HG02759 (cell line): ENCODE measurements at regions not wholly inside any gene's neighbourhood (a gene's known extent, or its start where the extent isn't known, plus 50 kb on each side); places are given as distances from the start of the nearest gene placed in this dataset.

Experiments
- ATAC-seq: cut with Tn5 transposase; IDR thresholded peaks from one replicate; pipeline ENCODE4 v1.9.1; 2021; ENCODE audit warnings: mild to moderate bottlenecking, moderate library complexity; ENCODE audit not compliant: unreplicated experiment

- no peak for ATAC-seq
These were observed 81.0 kb upstream of the CACUL1 start for GRCh38 chr10:118835682-118836326.

GRCh38 chr10:118838364-118838763, 83.6 kb upstream of the CACUL1 start:
- ATAC-seq = no peak

DNA sequence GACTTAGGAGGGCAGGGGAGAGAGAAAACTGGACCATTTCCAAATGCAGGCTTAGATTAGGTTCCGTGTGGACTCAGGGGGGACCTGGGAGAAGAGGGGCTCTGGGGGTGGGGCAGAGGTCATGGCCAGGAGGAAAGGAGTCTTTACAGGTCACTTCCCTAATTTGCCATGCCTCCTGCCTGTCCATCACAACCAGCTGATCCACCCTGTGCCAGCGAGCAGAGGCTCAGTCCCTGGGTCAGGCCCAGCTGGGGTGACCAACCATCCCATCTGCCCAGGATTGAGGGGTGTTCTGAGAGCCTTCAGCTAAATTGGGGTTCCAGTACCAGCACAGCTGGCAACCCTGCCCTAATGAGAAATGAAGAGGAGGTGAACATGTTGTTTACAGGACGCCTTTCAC, 84.6 kb upstream of the CACUL1 start:
- no peak for ATAC-seq

DNA sequence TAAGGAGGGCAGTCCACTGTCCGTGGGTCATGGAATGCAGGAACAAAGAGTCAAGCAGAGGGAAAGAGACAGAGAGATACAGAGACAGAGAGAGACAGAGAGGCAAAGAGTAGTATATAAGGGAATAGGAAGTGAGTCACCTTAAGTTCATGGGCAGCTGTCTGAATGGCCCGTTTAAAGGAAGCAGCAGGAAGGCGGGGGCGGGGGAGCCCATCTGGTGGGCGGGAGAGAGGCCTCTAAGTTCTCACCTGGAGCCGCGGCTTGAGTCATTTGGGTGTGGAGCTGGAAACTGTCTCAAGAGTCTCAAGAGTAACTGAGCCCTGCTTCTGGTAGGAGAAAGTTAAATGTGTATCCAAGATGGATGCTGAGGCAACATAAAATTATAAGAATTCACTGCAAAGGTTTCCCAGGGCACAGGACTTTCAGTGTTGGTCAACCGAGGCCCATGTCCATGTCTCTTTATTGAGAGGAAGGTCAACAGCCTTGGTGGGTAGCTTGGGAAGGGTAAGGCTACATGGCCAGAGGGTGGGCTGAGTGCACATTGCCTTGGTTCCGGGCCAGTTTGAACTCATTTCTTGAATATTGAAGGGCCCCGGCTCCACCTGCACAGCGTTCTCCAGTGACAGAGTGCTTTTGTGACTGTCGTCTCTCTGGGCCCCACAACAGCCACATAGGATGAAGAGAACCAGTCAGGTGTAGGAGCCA, 85.5 kb upstream of the CACUL1 start:
- no peak for ATAC-seq

DNA sequence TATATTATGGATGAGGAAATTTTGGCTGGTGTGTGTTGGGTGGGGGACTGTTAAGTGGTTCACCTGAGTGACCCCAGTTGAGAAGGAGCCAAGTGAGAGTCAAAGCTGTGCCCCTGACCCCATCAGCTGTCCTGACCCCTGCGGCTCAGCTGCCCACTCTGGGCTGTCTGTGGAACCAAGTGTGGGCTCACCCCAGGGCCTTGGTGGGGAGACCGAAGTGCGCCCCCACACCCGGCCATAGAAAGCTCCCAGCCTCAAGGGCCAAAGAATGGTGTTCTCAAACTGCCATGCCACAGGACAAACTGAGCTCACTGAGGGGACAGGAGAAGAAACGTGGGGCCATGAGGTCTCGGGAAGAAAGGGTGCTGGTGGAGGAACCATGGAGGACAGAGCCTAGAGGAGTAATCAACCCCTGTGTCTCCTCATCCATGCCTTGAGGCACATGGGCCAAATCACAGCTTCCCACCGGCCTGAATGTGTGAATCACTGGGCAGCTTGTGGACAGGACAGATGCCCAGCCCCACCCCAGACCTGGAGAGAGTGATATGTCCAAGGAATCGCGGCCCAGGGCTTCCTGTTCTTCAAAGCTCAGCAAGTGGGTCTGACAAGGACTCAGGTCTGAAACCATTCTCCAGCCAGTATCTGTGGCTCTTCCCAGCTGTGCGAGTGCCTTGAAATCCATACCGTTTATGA, 86.2 kb upstream of the CACUL1 start:
- ATAC-seq = no peak

DNA sequence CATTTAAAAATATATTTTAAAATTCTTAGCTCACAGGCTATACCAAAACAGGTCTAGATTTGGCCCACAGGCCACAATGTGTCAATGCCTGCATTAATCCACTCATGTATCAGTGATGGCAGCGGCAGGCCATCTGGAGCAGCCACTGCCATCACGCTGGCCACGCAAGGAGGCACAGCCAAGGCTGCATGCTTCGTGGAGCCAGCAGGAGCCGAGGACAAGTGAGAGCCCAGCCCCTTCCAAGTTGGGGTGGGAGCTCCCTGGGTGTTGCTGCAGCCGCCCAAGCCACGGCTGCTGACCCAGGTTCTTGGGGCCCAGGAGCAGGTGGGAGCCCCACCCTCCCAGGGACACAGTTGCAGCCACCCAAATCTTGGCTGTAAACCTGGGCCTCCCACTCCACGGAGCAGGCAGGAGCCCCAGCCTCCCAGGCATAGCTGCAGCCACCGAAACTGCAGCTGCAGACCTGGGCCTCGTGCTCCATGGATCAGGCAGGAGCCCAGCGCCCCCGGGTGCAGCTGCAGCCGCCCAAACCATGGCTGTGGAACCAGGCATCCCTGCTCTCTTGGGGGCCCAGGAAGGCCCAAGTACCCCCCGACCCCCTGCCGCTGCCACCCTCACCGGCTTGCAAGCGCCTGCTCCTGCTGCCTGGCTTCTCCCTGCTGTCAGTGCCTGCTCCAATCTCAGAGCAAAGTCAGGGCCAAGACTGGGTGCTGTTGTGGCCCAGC, 87.3 kb upstream of the CACUL1 start:
- ATAC-seq = no peak

DNA sequence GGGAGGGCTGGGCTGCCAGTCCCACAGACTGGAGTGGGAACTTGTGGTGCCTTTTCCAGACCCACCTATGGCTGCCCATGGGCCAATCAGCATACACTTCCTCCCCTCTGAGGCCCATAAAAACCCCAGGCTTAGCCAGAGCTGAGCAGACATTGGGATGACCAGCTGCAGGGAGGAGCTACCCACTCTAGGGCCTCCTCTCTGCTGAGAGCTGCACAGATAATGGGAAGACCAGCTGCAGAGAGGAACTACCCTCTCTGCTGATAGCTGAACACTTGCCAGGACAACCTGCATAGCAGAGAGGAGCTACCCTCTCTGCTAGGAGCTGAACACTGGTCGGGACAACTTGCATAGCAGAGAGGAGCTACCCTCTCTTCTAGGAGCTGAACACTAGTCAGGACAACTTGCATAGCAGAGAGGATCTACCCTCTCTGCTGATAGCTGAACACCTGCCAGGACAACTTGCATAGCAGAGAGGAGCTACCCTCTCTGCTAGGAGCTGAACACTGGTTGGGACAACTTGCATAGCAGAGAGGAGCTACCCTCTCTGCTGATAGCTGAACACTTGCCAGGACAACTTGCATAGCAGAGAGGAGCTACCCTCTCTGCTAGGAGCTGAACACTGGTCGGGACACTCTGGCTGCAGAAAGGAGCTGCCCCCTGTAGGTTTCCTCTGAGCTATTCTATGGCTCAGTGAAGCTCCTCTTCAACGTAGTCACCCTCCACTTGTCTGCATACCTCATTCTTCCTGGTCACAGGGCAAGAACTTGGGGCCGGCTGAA, 88.3 kb upstream of the CACUL1 start:
- ATAC-seq = no peak

GRCh38 chr10:118843647-118844265, 89.0 kb upstream of the CACUL1 start:
- no peak for ATAC-seq

DNA sequence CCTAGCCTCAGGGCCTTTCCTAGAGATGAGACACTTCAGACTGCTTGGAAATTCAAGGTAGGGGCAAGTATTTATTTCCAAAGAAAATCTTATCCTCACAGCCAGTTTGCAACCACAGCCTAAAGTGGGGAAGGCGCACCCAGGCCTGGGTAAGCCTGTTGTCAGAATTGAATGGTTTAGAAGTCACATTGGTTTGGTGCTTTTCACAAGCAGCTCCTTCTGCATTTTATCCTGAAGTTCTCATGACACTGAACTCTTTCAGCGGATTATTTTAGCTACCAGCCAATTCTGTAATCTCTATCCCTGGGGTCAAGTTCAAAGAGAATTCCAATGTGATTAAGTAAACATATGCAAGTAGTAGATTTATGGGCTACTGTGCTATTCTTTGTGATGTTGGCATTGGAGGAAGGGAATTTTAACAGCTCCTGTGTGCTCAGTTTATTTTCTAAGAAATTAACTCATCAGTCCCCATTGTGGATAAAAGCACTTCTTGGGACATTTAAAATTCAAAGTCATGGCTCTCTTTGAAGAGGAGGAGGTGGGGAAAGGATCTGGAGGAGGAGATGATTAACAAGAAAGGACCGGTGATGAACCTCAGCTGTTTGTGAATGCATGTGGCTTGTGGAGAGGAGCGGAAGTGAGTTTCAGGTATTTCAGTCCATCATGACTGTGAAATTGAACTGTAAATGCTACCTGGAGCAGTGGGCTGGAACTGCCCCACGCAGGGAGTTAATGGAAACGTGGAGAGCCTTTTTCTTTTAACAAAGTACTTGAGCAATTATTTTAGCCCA, 90.2 kb upstream of the CACUL1 start:
- ATAC-seq = no peak

DNA sequence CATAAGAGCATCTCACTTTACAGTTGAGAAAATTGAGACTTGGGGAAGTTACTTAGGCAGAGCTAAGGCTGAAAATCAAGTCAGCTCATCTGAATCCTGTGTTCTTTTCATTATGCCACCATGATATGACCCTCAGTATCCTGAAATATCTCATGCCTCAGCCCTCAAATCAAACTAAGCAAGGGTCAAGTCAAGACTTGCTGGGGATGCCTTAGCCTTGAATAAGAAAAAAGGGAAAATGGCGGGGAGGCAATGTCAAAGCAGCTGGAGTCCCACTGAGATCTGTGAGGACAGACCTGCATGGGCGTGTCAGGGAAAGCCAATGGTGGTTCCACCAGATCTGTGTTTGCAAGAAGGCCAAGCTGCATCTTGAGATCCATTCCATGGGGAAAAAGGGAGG, 91.0 kb upstream of the CACUL1 start:
- no peak for ATAC-seq

DNA sequence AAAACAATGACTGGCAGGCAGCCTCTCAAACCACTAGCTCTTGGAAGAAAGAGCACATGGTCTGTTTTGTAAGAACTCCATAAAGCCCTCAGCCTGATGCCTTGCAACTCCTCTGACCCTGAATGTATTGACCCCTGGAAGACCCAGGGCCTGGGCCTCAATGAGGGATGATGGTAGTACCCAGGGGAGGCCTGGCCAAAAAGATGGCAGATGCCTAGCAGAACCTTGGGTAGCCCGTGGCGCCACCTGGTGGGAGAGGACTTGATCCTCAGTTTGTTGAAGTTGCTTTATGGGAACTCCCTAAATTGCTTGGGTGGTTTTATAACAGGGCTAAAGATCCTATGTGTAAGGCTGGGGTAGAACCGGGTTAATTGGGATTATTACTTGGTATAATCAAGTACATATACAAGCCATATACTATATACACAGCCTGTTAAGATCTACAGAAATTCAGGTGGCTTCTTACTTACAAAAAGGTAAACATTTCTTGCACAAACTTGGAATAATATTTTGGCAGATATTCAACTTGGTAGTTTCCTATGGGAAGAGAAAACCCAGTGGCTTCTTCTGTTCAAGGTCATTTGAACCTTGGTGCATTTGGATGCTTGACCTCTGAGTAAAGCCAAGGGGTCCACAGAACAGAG, 95.8 kb upstream of the CACUL1 start:
- ATAC-seq = no peak

- ATAC-seq = peak; percentile 73
These were observed 96.6 kb upstream of the CACUL1 start for GRCh38 chr10:118851062-118852035.

GRCh38 chr10:118853916-118854315, 99.1 kb upstream of the CACUL1 start:
- ATAC-seq = no peak

DNA sequence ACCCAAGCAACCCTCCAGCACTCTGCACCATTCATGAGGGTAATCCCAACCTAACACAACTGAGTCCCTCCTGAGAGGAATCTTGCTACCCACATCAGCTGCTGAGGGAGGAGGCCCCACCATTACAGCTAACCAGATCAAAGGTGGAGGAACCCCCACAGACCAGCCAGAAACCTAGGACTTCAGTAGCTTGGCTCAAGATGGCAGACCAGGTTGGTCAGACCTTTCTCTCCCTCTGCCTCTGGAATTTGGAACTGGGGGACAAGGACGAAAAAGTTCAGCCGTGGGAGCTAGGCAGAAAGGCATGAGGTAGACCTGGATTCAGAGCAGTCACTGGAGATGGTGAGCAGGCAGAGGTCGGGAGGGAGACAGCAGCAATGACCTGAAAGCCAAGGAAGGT, 101.3 kb upstream of the CACUL1 start:
- ATAC-seq = no peak

DNA sequence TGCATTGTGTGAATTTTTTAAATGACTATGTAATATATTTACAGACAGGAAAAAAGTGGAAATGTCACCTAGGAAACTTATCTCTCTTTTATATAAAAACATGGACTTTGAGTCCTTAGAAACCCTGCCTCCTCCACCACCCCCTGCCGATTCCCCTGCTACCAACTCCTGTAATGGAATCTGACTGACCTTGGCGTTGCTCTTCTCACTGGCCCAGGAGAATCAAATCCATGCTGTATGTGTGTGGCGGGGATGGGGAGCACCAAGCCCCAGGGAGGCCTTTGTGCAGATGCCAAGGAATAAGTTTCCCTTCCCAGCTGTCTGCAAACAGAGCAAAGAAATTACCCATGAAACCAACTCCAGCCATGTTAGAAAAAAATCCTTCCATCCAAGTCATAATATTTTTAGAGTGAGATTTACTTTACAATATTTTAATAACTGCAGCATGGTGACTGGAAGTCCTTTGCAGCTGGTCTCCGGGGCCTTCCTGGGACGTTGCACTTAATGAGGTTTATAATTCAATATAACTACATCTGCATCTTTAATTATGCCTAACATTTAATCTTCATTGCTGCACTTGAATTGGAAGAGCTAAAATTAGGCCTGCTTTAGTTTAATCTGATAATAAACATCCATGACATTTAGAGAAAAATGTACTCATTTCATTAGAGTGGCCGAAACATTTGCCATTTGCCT, 111.4 kb upstream of the CACUL1 start:
- ATAC-seq = no peak

DNA sequence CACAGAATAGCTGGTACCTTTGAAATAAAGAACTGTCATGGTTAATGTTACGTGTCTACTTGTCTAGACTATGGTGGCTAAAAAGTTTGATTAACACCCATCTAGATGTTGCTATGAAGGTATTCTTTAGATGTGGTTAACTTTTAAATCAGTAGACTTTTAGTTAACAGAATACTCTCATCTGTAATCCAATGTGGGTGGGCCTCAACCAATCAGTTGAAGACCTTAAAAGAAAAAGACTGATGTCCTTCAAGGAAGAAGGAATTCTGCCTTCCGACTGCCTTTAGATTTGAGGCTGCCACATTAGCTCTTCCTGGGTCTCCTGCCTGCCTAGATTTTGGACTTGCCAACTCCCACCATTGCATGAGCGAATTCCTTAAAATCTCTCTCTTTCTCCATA, 113.0 kb upstream of the CACUL1 start:
- ATAC-seq = no peak

- ATAC-seq = no peak
These were observed 113.8 kb upstream of the CACUL1 start for GRCh38 chr10:118868589-118868988.
